ENCODE measurements at regions not wholly inside any gene's neighbourhood (a gene's known extent, or its start where the extent isn't known, plus 50 kb on each side); places are given as distances from the start of the nearest gene placed in this dataset.
A peak's percentile ranks its signal among the peaks of the same experiment; 100 is the strongest.

GRCh38 chr6:79404677-79405076, 132.6 kb downstream of the LCA5 start (continued):
- TF ChIP-seq ZUFSP (CRISPR knock-in tag; IDR thresholded peaks at IDR 0.05; ENCODE audit: borderline replicate concordance) (no peak), HNF4A (CRISPR knock-in tag; IDR thresholded peaks at IDR 0.05) (peak; percentile 94), ZNF614 (CRISPR knock-in tag; IDR thresholded peaks at IDR 0.05; ENCODE audit: borderline replicate concordance) (peak; percentile 39; the same call in 1 of the 2 replicates), ZNF883 (CRISPR knock-in tag; IDR thresholded peaks at IDR 0.05; ENCODE audit: not compliant biosample characterization) (peak; percentile 66), ZNF512B (CRISPR knock-in tag; IDR thresholded peaks at IDR 0.05; ENCODE audit: borderline replicate concordance) (no peak), SP4 (CRISPR knock-in tag; IDR thresholded peaks at IDR 0.05) (peak; percentile 50), MYC (CRISPR knock-in tag; IDR thresholded peaks at IDR 0.05; ENCODE audit: borderline replicate concordance) (peak; percentile 59; the same call in 1 of the 2 replicates), ETV5 (CRISPR knock-in tag; IDR thresholded peaks at IDR 0.05; ENCODE audit: borderline replicate concordance) (peak; percentile 59; the same call in 1 of the 2 replicates), SKIL (CRISPR knock-in tag; IDR thresholded peaks at IDR 0.05; ENCODE audit: borderline replicate concordance) (peak; percentile 21; the same call in 1 of the 2 replicates), RXRB (CRISPR knock-in tag; IDR thresholded peaks at IDR 0.05; ENCODE audit: borderline replicate concordance) (0 out of 2 replicates have a peak, but pooled peaks have one; percentile 10), MIER2 (CRISPR knock-in tag; IDR thresholded peaks at IDR 0.05) (peak; percentile 64; the same call in 1 of the 2 replicates), POLR2AphosphoS2 (IDR thresholded peaks at IDR 0.05; ENCODE audit: low read depth, low read length) (no peak), EP300 (IDR thresholded peaks at IDR 0.05; ENCODE audit: low read depth in 2 of 2, low read length in 2 of 2) (peak in 1 of 2 experiments; percentile 16; a peak in 1 of 4 replicates), EP300 (CRISPR knock-in tag; IDR thresholded peaks at IDR 0.05; ENCODE audit: borderline replicate concordance) (no peak), REPIN1 (CRISPR knock-in tag; IDR thresholded peaks at IDR 0.05; ENCODE audit: borderline replicate concordance, low read depth) (peak; percentile 72; the same call in 1 of the 2 replicates), HDAC2 (CRISPR knock-in tag; IDR thresholded peaks at IDR 0.05) (peak; percentile 27; the same call in 1 of the 2 replicates), ATF1 (CRISPR knock-in tag; IDR thresholded peaks at IDR 0.05) (no peak), KDM5B (CRISPR knock-in tag; IDR thresholded peaks at IDR 0.05; ENCODE audit: borderline replicate concordance) (peak; percentile 69; the same call in 1 of the 2 replicates)
- TF ChIP-seq, protein P1, sequence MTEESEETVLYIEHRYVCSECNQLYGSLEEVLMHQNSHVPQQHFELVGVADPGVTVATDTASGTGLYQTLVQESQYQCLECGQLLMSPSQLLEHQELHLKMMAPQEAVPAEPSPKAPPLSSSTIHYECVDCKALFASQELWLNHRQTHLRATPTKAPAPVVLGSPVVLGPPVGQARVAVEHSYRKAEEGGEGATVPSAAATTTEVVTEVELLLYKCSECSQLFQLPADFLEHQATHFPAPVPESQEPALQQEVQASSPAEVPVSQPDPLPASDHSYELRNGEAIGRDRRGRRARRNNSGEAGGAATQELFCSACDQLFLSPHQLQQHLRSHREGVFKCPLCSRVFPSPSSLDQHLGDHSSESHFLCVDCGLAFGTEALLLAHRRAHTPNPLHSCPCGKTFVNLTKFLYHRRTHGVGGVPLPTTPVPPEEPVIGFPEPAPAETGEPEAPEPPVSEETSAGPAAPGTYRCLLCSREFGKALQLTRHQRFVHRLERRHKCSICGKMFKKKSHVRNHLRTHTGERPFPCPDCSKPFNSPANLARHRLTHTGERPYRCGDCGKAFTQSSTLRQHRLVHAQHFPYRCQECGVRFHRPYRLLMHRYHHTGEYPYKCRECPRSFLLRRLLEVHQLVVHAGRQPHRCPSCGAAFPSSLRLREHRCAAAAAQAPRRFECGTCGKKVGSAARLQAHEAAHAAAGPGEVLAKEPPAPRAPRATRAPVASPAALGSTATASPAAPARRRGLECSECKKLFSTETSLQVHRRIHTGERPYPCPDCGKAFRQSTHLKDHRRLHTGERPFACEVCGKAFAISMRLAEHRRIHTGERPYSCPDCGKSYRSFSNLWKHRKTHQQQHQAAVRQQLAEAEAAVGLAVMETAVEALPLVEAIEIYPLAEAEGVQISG (CRISPR knock-in tag; IDR thresholded peaks at IDR 0.05), result peak; percentile 38; the same call in 1 of the 2 replicates
- TF ChIP-seq, protein P2, sequence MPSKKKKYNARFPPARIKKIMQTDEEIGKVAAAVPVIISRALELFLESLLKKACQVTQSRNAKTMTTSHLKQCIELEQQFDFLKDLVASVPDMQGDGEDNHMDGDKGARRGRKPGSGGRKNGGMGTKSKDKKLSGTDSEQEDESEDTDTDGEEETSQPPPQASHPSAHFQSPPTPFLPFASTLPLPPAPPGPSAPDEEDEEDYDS (CRISPR knock-in tag; IDR thresholded peaks at IDR 0.05), result 0 out of 2 replicates have a peak, but pooled peaks have one; percentile 32

Data from HepG2 (cell line).